ENCODE measurements at regions not wholly inside any gene's neighbourhood (a gene's known extent, or its start where the extent isn't known, plus 50 kb on each side); places are given as distances from the start of the nearest gene placed in this dataset.

GRCh38 chr13:29934531-29935308 is 84.3 kb upstream of the UBL3 start:
- no peak for TF ChIP-seq ZBTB20 (tag by site-specific recombination; IDR thresholded peaks at IDR 0.05)
- TF ChIP-seq ZNF623 (tag by site-specific recombination; IDR thresholded peaks at IDR 0.05) = no peak
- TF ChIP-seq MZF1 (tag by site-specific recombination; IDR thresholded peaks at IDR 0.05; ENCODE audit: borderline replicate concordance) = no peak
- TF ChIP-seq CTCF (tag by site-specific recombination; IDR thresholded peaks at IDR 0.05) = no peak
